Esophagus squamous epithelium (tissue), 4 donors: ENCODE measurements at regions not wholly inside any gene's neighbourhood (a gene's known extent, or its start where the extent isn't known, plus 50 kb on each side); places are given as distances from the start of the nearest gene placed in this dataset.
"Not testable (repeated sequence)": the region's sequence is repeated elsewhere in the genome, so short reads cannot be mapped to it uniquely, and the experiment has no call there.

ENCODE experiments used
- POLR2A ChIP-seq, 4 donors: fragments of 450-650 bp; IDR thresholded peaks; one replicate each; pipeline ENCODE4 v1.6.1; 2017; ENCODE audit warnings: antibody characterized with exemption in 4 of 4, mild to moderate bottlenecking in 4 of 4, moderate library complexity in 3 of 4
- TF ChIP-seq, protein P1 (sequence below), 6 experiments: fragments of 450-650 bp in 4 of 6; fragments of 200-600 bp in 2 of 6; sonication (generic) in 2 of 6; IDR thresholded peaks; one replicate each; pipeline ENCODE4 v1.5.1; 2016 to 2019; ENCODE audit warnings: antibody characterized with exemption in 6 of 6, mild to moderate bottlenecking in 4 of 6, moderate library complexity in 4 of 6

DNA sequence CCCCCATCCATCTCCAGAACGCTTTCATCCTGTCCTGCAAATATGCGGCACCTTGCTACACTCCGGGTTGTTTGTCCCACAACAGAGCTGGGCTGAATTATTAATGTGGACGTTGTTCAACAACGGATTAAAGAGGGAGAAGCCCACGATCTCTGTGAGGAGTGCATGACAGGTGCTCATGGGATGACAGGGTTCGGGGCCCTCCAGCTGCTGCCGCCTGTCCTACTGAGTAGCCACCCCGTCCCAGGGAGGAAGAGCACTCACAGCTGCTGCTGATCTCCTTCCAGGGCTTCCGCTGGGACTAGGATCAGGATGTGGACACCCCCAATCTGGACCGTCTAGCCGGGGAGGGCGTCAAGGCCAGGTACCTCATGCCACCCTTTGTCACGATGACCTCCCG is 121.0 kb upstream of the ROPN1B start:
- TF ChIP-seq, protein P1, sequence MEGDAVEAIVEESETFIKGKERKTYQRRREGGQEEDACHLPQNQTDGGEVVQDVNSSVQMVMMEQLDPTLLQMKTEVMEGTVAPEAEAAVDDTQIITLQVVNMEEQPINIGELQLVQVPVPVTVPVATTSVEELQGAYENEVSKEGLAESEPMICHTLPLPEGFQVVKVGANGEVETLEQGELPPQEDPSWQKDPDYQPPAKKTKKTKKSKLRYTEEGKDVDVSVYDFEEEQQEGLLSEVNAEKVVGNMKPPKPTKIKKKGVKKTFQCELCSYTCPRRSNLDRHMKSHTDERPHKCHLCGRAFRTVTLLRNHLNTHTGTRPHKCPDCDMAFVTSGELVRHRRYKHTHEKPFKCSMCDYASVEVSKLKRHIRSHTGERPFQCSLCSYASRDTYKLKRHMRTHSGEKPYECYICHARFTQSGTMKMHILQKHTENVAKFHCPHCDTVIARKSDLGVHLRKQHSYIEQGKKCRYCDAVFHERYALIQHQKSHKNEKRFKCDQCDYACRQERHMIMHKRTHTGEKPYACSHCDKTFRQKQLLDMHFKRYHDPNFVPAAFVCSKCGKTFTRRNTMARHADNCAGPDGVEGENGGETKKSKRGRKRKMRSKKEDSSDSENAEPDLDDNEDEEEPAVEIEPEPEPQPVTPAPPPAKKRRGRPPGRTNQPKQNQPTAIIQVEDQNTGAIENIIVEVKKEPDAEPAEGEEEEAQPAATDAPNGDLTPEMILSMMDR (IDR thresholded peaks at IDR 0.05), result not testable (repeated sequence)
- not testable (repeated sequence) for TF ChIP-seq POLR2A (IDR thresholded peaks at IDR 0.05)
